NCI-H524 treated with DMSO at 0.1 percent for 48 hours (cell line): ENCODE measurements at regions not wholly inside any gene's neighbourhood (a gene's known extent, or its start where the extent isn't known, plus 50 kb on each side); places are given as distances from the start of the nearest gene placed in this dataset.

Experiments used
- DNase-seq: peaks from one replicate; lab custom pipeline; 2025; lab: John Stamatoyannopoulos, UW

GRCh38 chr7:69162326-69162725 lies 435.9 kb upstream of the AUTS2 start:
- DNase-seq = no peak

DNA sequence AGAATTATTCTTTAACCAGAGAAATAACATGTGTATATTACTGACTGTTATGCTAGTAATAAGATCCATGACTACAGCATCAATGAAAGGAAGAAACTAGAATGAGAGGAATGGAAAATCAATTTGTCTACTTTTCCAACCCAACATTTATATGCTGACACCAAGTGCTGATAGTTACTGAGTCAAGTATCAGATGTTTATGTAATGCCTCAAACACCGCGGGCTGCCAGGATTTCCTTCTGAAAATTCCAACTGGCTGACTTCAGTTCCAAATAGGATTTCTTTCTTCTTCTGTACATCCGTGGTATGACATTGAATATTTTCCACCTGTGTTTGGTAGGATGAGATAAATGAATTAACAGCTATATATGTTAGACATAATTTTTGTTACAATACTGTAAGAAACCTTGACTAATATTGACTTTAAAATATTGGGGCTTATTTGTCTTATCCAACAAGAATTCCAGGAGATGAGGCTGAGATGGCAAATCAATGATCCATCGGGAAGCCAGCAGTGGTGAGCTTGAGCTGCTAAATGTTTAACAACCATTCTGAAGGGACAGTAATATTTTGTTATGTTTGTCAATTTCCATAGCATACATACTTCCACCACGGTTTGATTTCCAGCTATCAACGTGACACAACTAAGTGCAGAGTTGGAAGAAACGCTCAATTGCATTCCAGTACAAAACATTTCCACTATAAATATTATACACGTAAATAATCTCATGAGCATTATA lies 435.2 kb upstream of the AUTS2 start:
- DNase-seq = no peak

GRCh38 chr7:69166979-69167516 lies 431.2 kb upstream of the AUTS2 start:
- no peak for DNase-seq

DNA sequence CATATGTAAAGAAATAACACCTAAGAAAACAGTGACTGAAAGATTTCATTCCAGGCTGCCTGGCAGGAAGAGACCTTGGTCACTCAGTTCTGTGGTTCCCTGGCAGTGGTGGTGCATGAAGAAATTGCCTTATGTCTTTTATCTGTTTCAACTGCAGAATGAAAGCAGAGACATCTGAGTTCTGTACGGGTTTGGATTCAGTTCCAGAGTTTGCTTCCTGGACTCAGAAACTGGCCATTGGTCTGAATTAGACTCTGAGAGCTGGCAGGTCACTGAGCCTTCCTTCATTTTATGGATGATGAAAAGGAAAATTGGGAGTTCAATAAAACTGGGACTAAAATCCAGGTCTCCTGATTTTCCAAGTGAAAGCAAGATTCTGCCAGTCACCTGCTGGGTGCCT lies 428.9 kb upstream of the AUTS2 start:
- DNase-seq = no peak

DNA sequence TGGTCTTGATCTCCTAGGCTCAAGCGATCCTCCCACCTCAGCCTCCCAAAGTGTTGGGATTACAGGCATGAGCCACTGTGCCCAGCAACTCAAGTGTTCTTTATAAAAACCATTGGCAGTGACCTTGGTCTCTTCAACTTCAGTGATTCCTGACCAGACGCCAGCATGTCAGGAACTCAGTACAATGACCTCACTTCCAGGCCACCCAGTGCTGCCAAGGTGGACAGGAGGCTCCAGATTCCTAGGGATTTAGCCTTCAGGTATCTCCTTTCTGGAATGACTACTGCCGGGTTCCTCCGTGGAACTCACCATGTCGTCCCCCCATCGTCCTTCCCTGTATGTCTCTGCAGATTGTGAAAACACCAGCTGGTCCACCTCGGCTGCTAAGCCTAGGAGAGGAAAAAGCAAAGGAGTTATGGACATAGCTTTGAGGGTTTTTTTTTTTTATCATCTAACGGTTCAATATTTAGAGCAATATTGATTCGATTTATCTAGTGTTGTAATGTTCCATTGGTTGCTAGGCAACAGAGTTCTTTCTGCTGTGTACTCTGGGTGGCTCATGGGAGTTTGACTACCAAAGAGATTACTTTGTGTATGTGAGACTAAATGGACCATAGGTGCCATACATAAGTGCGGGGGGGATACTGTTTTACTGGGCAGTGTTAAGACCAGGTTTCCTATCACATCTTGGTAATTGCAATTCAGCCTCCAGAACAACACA lies 425.8 kb upstream of the AUTS2 start:
- DNase-seq = no peak

GRCh38 chr7:69173341-69173740 lies 424.9 kb upstream of the AUTS2 start:
- no peak for DNase-seq

- no peak for DNase-seq
Observed at GRCh38 chr7:69173846-69174245, 424.4 kb upstream of the AUTS2 start.

DNA sequence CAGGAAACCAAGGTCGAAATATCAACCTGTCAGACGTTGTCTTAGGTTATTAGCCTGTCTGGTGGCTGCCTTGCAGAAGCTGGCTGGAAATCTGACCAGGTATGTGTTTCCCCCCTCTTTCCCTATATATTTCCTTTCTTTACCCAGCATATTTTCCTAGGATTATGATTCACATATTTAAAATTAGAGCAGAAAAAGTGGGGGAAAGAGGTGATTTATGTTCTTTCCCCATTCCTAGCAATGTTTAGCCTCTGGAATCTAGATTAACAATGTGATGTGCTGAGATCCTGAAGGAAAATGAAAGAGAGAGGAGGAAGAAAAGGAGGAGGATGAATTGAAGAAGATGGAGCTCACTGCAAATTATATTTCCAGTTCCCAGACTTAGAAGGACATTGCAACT lies 421.4 kb upstream of the AUTS2 start:
- DNase-seq = no peak

DNA sequence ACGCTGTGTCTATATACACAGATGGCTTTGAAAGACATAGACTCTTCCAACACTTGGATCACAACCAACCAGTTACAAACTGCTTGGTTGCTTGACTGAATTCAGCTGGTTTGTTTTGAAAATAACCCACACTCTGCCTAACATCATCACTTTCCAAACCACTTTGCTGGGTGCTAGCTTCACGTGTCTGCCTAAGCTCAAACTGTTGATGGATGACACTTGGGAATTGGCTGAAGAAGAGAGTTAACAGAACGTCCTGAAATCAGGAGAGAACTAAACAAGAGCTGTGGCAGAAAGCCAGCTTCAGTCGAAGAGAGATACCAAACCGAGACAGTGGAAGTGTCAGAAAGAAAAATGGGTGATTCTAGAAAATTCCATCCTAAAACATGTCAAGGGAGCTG lies 420.8 kb upstream of the AUTS2 start:
- no peak for DNase-seq

- no peak for DNase-seq
Observed at GRCh38 chr7:69177941-69178494, 420.3 kb upstream of the AUTS2 start.

DNA sequence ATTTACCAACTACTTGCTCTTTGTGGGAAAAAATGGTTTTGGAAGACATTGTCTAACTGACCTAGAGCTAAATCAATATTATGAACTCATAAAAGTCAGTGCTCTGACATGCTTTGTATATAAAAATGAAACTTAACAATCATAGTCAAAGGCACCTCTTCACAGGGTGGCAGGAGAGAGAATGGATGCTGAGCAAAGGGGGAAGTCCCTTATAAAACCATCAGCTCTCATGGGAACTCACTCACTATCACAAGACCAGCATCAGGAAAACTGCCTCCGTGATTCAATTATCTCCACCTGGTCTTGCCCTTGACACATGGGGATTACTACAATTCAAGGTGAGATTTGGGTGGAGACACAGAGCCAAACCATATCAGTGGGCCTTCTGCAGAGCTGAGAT lies 417.6 kb upstream of the AUTS2 start:
- DNase-seq = no peak

DNA sequence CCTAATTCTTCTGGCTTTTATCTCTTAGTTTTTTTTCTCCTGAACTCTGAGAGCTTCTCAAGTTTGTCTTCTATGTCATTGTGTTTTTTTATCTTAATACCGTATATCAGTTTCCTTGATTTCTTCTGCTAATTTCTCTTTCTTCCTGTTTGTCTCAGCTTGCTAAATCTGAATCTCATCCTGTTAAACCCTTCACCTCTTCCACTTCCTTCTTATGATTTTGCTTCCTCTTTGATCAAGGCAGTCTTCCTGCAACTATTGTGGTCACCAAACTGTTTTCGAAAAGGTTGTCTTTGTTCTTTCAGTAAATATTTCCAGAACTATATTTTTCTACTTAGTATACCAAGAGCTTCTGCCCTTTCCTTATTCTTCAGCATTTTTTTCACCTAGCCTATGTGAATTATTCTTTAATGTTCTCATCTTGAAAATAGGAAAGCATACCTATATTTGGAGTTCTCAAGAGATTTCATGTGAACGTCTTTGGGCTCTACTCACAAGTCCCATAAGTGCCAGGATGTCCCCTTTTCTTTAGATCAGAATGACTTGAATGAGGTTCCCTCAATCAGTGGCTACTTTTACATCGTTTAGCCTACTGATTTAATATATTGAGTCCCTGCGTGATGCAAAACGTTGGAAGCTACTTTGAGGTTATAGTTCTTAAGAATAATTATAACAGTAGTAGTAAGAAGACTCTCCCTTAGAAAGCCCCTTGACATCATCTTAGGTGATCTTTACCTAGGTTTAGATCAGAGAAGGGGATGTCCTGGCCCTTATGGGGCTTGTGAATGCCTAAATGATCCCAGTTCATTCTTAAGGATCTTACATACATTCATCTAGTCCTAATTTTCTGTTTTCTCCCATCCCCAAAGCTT lies 415.4 kb upstream of the AUTS2 start:
- DNase-seq = no peak

DNA sequence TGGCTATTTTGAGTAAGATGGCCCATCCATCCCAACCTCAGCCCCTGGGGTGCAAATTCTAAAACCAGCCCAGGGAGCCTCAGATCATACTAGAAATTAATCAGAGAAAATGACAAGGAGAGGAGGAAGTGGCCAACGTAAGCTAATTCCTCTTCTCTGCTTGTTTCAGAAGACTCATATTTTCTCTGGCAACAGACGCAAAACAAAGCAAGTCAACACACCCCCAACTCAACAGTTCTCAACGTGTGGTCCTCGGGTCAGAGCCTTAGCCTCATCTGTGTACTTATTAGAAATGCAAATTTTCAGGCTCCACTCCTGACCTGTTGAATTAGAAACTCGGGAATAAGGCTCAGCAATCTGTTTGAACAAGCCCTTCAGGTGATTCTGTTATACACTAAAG lies 413.9 kb upstream of the AUTS2 start:
- no peak for DNase-seq

DNA sequence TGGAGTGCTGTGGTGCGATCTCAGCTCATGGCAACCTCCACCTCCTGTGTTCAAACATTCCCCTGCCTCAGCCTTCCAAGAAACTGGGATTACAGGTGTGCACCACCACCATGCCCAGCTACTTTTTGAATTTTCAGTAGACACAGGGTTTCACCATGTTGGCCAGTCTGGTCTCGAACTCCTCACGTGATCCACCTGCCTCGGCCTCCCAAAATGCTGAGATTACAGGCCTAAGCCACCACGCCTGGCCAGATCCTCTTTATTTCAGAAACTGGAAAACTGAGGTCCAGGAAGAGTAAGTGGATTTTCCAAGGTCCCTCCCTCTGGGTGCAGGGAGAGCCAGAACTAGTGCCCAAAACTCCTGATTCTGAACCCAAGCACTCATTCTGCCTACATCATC lies 413.1 kb upstream of the AUTS2 start:
- no peak for DNase-seq

DNA sequence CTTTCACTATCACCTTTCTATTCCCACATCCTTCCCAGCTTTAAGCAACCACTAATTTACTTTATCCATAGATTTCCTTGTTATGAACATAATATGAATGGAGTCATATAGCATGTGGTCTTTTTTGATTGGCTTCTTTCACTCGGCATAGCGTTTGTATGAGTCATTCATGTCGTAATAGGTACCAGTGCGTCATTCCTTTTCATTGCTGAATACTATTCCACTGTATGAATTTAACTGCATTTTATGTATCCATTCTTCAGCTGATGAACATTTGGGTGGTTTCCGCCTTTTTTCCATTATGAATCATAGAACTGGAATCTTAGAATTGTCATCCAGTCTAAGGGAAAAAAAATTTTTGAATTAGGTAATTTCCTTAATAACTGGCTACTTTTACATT lies 411.3 kb upstream of the AUTS2 start:
- no peak for DNase-seq

DNA sequence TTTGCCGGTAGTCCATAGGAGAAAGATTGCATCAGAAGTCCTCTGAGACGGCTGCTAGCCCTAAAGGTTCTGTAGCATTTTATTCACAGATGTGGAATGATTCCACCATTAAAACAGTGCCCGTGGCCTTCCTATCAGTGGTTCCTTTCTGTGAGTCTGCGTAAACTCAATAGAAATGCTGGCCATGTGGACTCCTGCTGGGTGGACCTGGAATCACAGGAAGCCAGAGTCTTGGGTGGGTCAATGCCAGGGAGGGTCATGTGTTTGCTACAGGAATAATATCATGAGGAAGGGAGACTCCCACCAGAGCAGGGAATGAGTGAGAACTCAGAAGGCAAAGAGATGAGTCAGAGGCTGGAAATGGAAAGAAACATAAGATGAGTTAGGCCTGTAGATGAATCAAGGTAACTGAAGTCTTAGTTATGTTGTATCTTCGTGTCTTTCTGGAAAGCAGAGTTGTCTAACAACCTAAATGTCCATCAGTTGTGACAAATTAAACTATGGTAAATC lies 410.4 kb upstream of the AUTS2 start:
- no peak for DNase-seq

GRCh38 chr7:69189406-69189805 lies 408.9 kb upstream of the AUTS2 start:
- DNase-seq = no peak

DNA sequence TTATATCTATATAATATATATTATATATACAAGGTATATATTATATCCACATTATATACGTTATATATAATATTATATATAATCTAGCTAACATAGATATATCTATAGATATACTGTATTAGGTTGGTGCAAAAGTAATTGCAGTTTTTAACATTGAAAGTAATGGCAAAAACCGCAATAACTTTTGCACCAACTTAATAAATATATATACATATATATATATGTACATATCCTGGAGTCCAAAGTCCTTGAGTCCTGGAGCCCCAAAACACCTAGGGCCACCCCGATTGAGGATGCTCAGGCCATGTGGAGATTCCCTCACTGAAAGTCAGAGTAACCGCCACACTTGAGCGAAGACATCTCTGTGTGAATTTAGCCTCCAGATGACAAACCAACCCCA lies 408.2 kb upstream of the AUTS2 start:
- DNase-seq = no peak

DNA sequence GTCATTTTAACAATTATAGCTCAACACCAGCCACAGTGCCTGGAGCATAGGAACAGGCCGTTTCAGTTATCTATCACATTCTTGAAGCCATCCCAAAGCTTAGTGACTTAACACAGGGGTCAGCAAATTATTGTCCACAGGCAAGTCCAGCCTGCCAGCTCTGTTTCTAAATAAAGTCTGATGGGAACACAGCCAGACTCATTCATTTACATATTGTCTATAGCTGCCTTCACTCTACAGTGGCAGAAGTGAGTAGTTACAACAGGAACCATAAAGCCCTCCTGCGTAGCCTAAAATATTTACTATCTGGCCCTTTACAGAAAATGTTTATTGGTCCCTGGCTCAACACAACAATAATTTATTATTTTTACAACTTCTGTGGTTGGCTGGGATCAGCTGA lies 407.5 kb upstream of the AUTS2 start:
- no peak for DNase-seq

DNA sequence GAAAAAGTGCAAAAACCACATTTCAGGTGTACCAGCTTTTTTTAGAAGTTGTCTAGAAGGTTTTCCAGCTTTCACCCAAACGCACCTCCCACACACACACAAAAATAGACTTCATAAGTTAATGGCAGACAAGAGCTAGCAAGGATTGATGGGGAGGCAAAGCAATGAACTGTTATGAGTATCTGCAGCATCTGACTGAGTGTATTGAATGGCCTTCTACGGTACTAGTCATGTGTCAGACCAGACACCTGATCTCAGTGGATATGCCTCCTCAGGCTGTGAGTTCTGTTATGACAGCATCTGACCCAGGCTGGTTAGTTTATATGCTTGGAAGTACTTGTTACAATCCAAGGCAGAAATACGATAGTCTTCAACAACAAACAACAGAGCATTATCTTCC lies 406.1 kb upstream of the AUTS2 start:
- no peak for DNase-seq

- no peak for DNase-seq
Observed at GRCh38 chr7:69193061-69193460, 405.2 kb upstream of the AUTS2 start.

DNA sequence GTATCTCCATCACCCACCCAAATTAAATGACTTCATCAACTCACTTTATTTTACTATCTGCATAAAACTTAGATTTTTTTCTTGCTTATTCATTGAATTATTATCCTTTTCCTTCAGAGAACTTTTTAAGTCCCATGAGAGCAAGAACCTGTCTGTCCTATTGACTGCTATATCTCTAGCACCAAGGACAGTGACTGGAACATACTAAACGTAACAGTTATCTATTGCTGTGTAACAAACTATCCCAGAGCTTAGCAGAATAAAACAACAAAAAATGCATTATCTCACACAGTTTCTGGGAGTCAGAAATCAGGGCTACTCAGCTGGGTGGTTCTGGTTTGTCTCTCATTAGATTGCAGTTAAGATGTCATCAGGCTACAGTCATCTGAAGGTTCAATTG lies 401.7 kb upstream of the AUTS2 start:
- DNase-seq = no peak
